HG03439 (cell line): ENCODE measurements at regions not wholly inside any gene's neighbourhood (a gene's known extent, or its start where the extent isn't known, plus 50 kb on each side); places are given as distances from the start of the nearest gene placed in this dataset.

Experiments used
- ATAC-seq: cut with Tn5 transposase; IDR thresholded peaks from one replicate; pipeline ENCODE4 v1.9.1; 2021; ENCODE audit warnings: mild to moderate bottlenecking, moderate library complexity; ENCODE audit not compliant: unreplicated experiment

- no peak for ATAC-seq
Observed at GRCh38 chr2:18209934-18210639, 331.6 kb downstream of the KCNS3 start.

- ATAC-seq = no peak
Observed at GRCh38 chr2:18208956-18209355, 330.5 kb downstream of the KCNS3 start.

GRCh38 chr2:18200771-18201170 lies 322.3 kb downstream of the KCNS3 start:
- ATAC-seq = no peak

- no peak for ATAC-seq
Observed at GRCh38 chr2:18198677-18199076, 320.2 kb downstream of the KCNS3 start.

- no peak for ATAC-seq
Observed at GRCh38 chr2:18194161-18194560, 315.7 kb downstream of the KCNS3 start.

GRCh38 chr2:18186816-18187613 lies 308.5 kb downstream of the KCNS3 start:
- no peak for ATAC-seq

GRCh38 chr2:18182861-18183260 lies 304.4 kb downstream of the KCNS3 start:
- no peak for ATAC-seq

- ATAC-seq = no peak
Observed at GRCh38 chr2:18180912-18181311, 302.4 kb downstream of the KCNS3 start.

- no peak for ATAC-seq
Observed at GRCh38 chr2:18180031-18180610, 301.7 kb downstream of the KCNS3 start.

GRCh38 chr2:18178736-18179349 lies 300.4 kb downstream of the KCNS3 start:
- ATAC-seq = peak; percentile 92

- ATAC-seq = no peak
Observed at GRCh38 chr2:18176679-18177215, 298.3 kb downstream of the KCNS3 start.

- ATAC-seq = no peak
Observed at GRCh38 chr2:18172607-18173006, 294.1 kb downstream of the KCNS3 start.

GRCh38 chr2:18171191-18172139 lies 293.0 kb downstream of the KCNS3 start:
- ATAC-seq = no peak

- ATAC-seq = no peak
Observed at GRCh38 chr2:18170642-18171041, 292.2 kb downstream of the KCNS3 start.

- ATAC-seq = no peak
Observed at GRCh38 chr2:18169893-18170175, 291.4 kb downstream of the KCNS3 start.

- no peak for ATAC-seq
Observed at GRCh38 chr2:18169121-18169892, 290.8 kb downstream of the KCNS3 start.

- ATAC-seq = no peak
Observed at GRCh38 chr2:18167871-18168270, 289.4 kb downstream of the KCNS3 start.

GRCh38 chr2:18161681-18162080 lies 283.2 kb downstream of the KCNS3 start:
- ATAC-seq = no peak

- ATAC-seq = no peak
Observed at GRCh38 chr2:18159896-18160295, 281.4 kb downstream of the KCNS3 start.

GRCh38 chr2:18156421-18156820 lies 278.0 kb downstream of the KCNS3 start:
- no peak for ATAC-seq
